ENCODE measurements at regions not wholly inside any gene's neighbourhood (a gene's known extent, or its start where the extent isn't known, plus 50 kb on each side); places are given as distances from the start of the nearest gene placed in this dataset.

- Mint-ChIP-seq H3K4me1 (ENCODE audit: low read depth) (no peaks in the 10 kb centered on the region), H3K4me3 (no peak overlapping the region), H3K9me3 (no peaks in the 10 kb centered on the region), H3K27me3 (ENCODE audit: insufficient read depth) (no peaks in the 10 kb centered on the region), H3K27ac (no peak overlapping the region), H3K36me3 (ENCODE audit: low read depth) (peaks cover 9% of the 10 kb centered on the region)
- no peak for DNase-seq (ENCODE audit: low spot score)
- intact Hi-C loops (cut with micrococcal nuclease), result no loop called here
Measured at GRCh38 chr19:7421941-7422744, 66.7 kb downstream of the PEX11G start.

All from activated T-helper 1 cell treated with anti-CD3 and anti-CD28 coated beads, Interleukin-12 subunit alpha, Interleukin-12 subunit beta, Interleukin-2, Interleukin-4 antibody, amounts not matched to agents 30 ng/mL and 10 ng/mL and 1 ng/mL, durations not matched to agents 14 hours and 24 hours and 36 hours (primary cell).